ENCODE measurements at regions not wholly inside any gene's neighbourhood (a gene's known extent, or its start where the extent isn't known, plus 50 kb on each side); places are given as distances from the start of the nearest gene placed in this dataset.

DNA sequence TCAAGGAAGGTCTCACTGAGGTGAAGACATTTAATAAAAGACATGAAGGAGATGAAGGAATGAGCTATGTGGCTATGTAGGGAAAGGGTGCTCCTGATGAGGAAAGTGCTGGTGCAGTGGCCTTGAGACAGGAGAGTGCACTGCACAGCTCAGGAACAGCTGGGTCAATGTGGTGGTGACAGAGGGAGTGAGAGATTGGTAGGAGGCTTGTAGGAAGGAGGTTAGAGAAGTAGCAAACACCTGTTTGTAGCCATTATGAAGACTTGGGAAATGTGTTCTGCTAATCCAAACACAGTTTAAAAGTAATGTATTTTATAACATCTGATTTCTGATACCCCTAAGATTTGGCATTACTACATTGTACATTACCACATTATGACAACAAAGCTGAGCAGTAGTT, 115.1 kb upstream of the MTAP start:
- no peaks in the 10 kb centered on the region for H3K27me3 ChIP-seq
- H3K36me3 ChIP-seq, result no peaks in the 10 kb centered on the region
- DNase-seq, result no peak
- H3K9me3 ChIP-seq, result no peaks in the 10 kb centered on the region
- peaks cover 0 to 40% (median 4%) of the 10 kb centered on the region in 4 donors for H3K4me1 ChIP-seq
- peak overlapping the region in 1 of 5 donors; percentile 67 for H3K27ac ChIP-seq
- intact Hi-C loops (cut with DNase I; ENCODE audit: low total_unique reads), result no loop called here
- TF ChIP-seq POLR2AphosphoS5 (IDR thresholded peaks at IDR 0.05) (no peak), CTCF (IDR thresholded peaks at IDR 0.05) (no peak), EP300 (IDR thresholded peaks at IDR 0.05) (no peak), POLR2A (IDR thresholded peaks at IDR 0.05) (no peak)
- H3K4me3 ChIP-seq, result no peak overlapping the region

DNA sequence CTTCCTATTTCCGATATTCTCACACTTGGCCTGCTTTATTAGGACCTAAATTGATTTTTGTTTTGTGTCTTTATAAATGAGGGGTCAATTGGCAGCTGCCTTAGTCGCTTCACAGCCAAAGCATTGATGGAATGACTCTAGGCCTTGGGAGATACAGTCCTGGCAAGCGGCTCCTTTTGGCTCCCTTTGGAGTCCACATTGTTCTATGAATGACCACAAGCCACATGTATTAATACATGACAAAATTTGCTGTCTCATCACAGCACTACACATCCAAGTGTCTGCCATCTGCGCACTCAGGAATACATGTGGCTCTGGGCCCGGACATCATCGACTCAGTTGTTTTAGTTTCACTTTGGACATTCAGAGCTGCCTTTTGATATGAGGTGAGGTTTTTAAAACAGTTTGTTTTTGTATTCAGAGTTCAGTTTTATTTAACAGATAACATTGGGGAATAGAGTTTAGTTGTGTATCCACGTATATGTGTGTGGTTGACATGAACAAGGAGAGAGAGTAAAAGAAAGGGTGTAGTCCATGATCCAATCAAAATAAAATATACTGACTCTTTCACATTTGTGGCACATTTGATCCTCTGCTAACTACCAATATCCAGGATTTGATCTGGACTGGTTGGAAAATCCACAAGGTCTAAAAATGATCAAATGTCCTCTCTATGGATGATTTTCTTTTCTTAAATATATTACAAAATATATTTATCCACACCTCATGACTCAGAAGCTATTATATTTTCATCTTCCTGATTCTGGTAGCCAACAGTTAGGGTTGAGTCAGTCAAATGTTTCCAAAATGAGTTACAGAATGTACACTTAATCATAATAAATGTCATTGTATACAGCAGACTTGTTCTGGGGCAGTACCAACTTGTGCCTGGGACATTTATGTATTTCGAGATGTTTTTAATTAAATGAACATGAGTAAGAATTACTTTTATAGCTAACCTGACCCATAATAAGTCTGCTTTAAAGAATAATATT, 114.0 kb upstream of the MTAP start:
- 47 to 64% (median 55%) methylated on average over 8 of the region's 8 CpGs for WGBS, 5 donors
- intact Hi-C loops (cut with DNase I; ENCODE audit: low total_unique reads), result no loop called here

DNA sequence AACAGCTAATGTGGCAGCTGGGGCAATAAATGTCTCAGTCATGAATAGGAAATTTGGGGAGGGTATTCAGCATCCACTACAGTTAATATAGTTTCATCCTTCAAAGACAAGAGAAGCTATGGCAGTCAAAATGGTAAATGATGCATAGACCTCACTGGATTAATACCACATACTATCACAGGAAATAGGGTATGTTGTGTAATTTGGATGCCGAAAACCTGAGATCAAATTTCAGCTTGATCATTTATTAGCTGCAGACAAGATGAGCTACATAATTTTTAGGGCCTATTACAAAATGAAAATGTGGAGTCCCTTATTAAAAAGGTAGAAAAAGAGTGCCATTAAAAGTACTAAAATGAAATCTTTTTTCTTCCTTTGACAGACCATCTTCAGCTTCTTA, 112.6 kb upstream of the MTAP start:
- Histone ChIP-seq H3K4me3 (no peak overlapping the region), H3K4me1 (peaks cover 0 to 34% (median 4%) of the 10 kb centered on the region in 4 donors), H3K36me3 (no peaks in the 10 kb centered on the region), H3K27ac (peak overlapping the region in 2 of 5 donors; percentile 67 to 70), H3K9me3 (no peaks in the 10 kb centered on the region), H3K27me3 (no peaks in the 10 kb centered on the region)
- TF ChIP-seq CTCF (IDR thresholded peaks at IDR 0.05) (no peak), POLR2A (IDR thresholded peaks at IDR 0.05) (no peak), EP300 (IDR thresholded peaks at IDR 0.05) (no peak), POLR2AphosphoS5 (IDR thresholded peaks at IDR 0.05) (no peak)
- 81 to 97% (median 92%) methylated on average over 1 of the region's 1 CpG for WGBS, 5 donors
- DNase-seq, result no peak
- intact Hi-C loops (cut with DNase I; ENCODE audit: low total_unique reads), result no loop called here

More for the DNA sequence above, 114.0 kb upstream of the MTAP start:
- H3K9me3 ChIP-seq, result no peaks in the 10 kb centered on the region
- no peaks in the 10 kb centered on the region for H3K36me3 ChIP-seq
- peak in 1 of 3 donors; percentile 42 for TF ChIP-seq POLR2AphosphoS5 (IDR thresholded peaks at IDR 0.05)
- no peak for TF ChIP-seq CTCF (IDR thresholded peaks at IDR 0.05)
- H3K27ac ChIP-seq, result peak overlapping the region; percentile 34 to 70 (median 52)
- H3K4me3 ChIP-seq, result peak overlapping the region in 1 of 4 donors; percentile 17
- DNase-seq, result peak in 1 of 2 donors; percentile 47
- H3K27me3 ChIP-seq, result no peaks in the 10 kb centered on the region
- peaks cover 0 to 40% (median 4%) of the 10 kb centered on the region in 4 donors for H3K4me1 ChIP-seq

DNA sequence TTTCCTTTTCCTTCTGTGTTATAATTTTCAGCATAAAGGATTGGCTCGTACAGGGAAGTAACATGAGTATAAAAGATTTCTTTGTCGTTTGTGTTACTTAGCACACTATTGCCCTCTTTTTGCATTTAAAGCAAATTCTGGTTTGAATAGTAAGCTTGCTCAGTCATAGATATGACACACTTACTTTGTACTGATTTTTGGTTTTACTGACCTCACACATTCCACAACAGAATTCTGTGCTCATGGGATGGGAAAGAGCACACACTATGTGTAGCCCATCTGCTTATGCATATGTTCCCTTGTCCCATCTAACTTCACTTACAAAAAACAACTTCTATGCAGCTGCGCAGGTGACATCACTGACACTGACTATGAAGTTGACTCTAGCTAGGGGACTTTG, 111.9 kb upstream of the MTAP start:
- peak overlapping the region in 1 of 5 donors; percentile 44 for H3K27ac ChIP-seq
- H3K9me3 ChIP-seq, result peaks cover 0 to under 1% (median 0%) of the 10 kb centered on the region in 4 donors
- no peaks in the 10 kb centered on the region for H3K36me3 ChIP-seq
- 40 to 71% (median 59%) methylated on average over 3 of the region's 3 CpGs for WGBS, 5 donors
- H3K4me3 ChIP-seq, result no peak overlapping the region
- DNase-seq, result no peak
- peaks cover 0 to 26% (median 4%) of the 10 kb centered on the region in 4 donors for H3K4me1 ChIP-seq
- intact Hi-C loops (cut with DNase I; ENCODE audit: low total_unique reads), result no loop called here
- TF ChIP-seq EP300 (IDR thresholded peaks at IDR 0.05), result no peak
- TF ChIP-seq CTCF (IDR thresholded peaks at IDR 0.05), result no peak
- TF ChIP-seq POLR2A (IDR thresholded peaks at IDR 0.05), result no peak
- no peak for TF ChIP-seq POLR2AphosphoS5 (IDR thresholded peaks at IDR 0.05)
- H3K27me3 ChIP-seq, result no peaks in the 10 kb centered on the region

Data from stomach (tissue), 8 donors.